AG04449 (cell line): ENCODE measurements at regions not wholly inside any gene's neighbourhood (a gene's known extent, or its start where the extent isn't known, plus 50 kb on each side); places are given as distances from the start of the nearest gene placed in this dataset.

Source experiments
- CTCF ChIA-PET: fragments of 350-600 bp; formaldehyde crosslinking; extraction: SDS; loops from one replicate; lab custom pipeline; 2021; ENCODE audit warnings: antibody characterized with exemption; lab: Yijun Ruan, JAX
- POLR2A ChIA-PET: fragments of 400-600, 350-600 bp; formaldehyde crosslinking; extraction: SDS; loops from one replicate; lab custom pipeline; 2020; ENCODE audit warnings: antibody characterized with exemption, inconsistent platforms; lab: Yijun Ruan, JAX
- DNase-seq: peaks from one replicate; pipeline ENCODE4 v3.0.0-alpha.2; 2010; ENCODE audit warnings: low read depth, low spot score
- H3K4me3 ChIP-seq: 2 replicates; pipeline ENCODE4 v1.5.1; 2011; ENCODE audit warnings: low read depth, mild to moderate bottlenecking, control low read depth, low read length
- TF ChIP-seq, protein P1 (sequence below): IDR thresholded peaks from one replicate; pipeline ENCODE4 v1.5.1; 2011; ENCODE audit warnings: mild to moderate bottlenecking, moderate library complexity, low read length, control low read depth, inconsistent platforms; ENCODE audit not compliant: insufficient read depth; ENCODE audit errors: missing control alignments

DNA sequence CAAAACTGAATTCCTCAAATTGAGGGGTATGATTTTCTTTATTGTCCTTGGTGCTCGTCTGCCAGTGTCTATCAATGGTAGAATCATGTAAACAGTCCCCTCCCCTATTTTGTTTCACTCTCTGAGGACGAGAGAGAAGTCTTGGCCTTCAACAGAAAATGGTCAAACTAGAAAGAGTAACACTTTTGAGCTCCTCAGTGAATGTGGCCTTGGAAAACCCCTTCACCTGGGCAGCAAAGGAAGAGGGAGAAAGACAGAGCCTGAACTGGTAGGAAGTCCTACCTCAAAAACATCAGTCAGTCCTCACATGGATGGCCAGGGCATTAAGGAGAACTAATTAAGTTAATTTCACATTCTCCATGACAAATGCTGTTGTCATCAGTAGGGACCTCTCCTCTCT, 86.1 kb upstream of the TOP3B start:
- POLR2A ChIA-PET: interaction anchor here (0.6 kb wide), 1 partner anchor 26 kb away, joined by 3 read pairs; no protein-coding TSS in a partner anchor
- CTCF ChIA-PET: no interaction called here
- TF ChIP-seq, protein P1, sequence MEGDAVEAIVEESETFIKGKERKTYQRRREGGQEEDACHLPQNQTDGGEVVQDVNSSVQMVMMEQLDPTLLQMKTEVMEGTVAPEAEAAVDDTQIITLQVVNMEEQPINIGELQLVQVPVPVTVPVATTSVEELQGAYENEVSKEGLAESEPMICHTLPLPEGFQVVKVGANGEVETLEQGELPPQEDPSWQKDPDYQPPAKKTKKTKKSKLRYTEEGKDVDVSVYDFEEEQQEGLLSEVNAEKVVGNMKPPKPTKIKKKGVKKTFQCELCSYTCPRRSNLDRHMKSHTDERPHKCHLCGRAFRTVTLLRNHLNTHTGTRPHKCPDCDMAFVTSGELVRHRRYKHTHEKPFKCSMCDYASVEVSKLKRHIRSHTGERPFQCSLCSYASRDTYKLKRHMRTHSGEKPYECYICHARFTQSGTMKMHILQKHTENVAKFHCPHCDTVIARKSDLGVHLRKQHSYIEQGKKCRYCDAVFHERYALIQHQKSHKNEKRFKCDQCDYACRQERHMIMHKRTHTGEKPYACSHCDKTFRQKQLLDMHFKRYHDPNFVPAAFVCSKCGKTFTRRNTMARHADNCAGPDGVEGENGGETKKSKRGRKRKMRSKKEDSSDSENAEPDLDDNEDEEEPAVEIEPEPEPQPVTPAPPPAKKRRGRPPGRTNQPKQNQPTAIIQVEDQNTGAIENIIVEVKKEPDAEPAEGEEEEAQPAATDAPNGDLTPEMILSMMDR: no peak
- H3K4me3 ChIP-seq: no peak overlapping the region
- DNase-seq: no peak

DNA sequence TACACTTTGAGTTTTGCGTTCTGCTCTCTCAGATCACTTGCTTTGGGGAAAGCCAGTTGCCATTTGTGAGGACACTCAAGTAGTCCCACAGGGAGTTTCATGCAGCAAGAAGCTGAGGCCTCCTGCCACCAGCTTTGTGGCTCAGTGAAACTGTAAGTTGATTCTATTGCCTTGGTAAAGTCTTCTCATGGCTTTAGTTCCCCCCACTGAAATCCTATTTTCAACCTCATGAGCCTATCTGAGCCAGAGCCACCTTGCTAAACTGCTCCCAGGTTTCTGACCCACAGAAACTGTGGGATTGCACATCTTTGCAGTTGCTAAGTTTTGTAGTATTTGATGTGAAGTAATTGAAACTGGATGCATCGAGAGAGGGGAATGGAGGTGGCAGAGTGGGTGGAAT, 85.4 kb upstream of the TOP3B start:
- CTCF ChIA-PET: no interaction called here
- no peak overlapping the region for H3K4me3 ChIP-seq
- DNase-seq: no peak
- POLR2A ChIA-PET: no interaction called here
- TF ChIP-seq, protein P1: no peak

- no peak overlapping the region for H3K4me3 ChIP-seq
- CTCF ChIA-PET: no interaction called here
- TF ChIP-seq, protein P1: no peak
- POLR2A ChIA-PET: no interaction called here
- no peak for DNase-seq
These were observed 84.6 kb upstream of the TOP3B start for GRCh38 chr22:22067192-22067591.

- no peak for DNase-seq
- CTCF ChIA-PET: no interaction called here
- H3K4me3 ChIP-seq: no peak overlapping the region
- POLR2A ChIA-PET: no interaction called here
- TF ChIP-seq, protein P1: no peak
These were observed 82.0 kb upstream of the TOP3B start for GRCh38 chr22:22064580-22064979.

GRCh38 chr22:22062306-22062793, 79.8 kb upstream of the TOP3B start:
- ChIA-PET CTCF (interaction anchor here (0.8 to 2.5 kb wide), 4 partner anchors 17 to 90 kb away, joined by 3 to 7 read pairs (median 4); no protein-coding TSS in a partner anchor), POLR2A (no interaction called here)
- H3K4me3 ChIP-seq: no peak overlapping the region
- TF ChIP-seq, protein P1: no peak
- no peak for DNase-seq

- no peak for DNase-seq
- TF ChIP-seq, protein P1: peak; percentile 6
- no peak overlapping the region for H3K4me3 ChIP-seq
- POLR2A ChIA-PET: no interaction called here
- CTCF ChIA-PET: interaction anchor here (0.8 to 2.5 kb wide), 7 partner anchors 9 to 96 kb away, joined by 3 to 7 read pairs (median 4); no protein-coding TSS in a partner anchor
These were observed 78.8 kb upstream of the TOP3B start for GRCh38 chr22:22061085-22062077.
